ENCODE measurements at regions not wholly inside any gene's neighbourhood (a gene's known extent, or its start where the extent isn't known, plus 50 kb on each side); places are given as distances from the start of the nearest gene placed in this dataset.

- DNase-seq (ENCODE audit: low read depth in 2 of 3, low spot score in 1 of 3), result no peak
Observed at GRCh38 chr13:65892859-65893258, 1337.3 kb downstream of the PCDH9 start.

- DNase-seq (ENCODE audit: low read depth in 2 of 3, low spot score in 1 of 3), result no peak
Observed at GRCh38 chr13:65889368-65889767, 1340.8 kb downstream of the PCDH9 start.

GRCh38 chr13:65882810-65883209 lies 1347.3 kb downstream of the PCDH9 start:
- DNase-seq (ENCODE audit: low read depth in 2 of 3, low spot score in 1 of 3), result no peak

GRCh38 chr13:65881561-65882155 lies 1348.5 kb downstream of the PCDH9 start:
- DNase-seq (ENCODE audit: low read depth in 2 of 3, low spot score in 1 of 3), result no peak

- DNase-seq (ENCODE audit: low read depth in 2 of 3, low spot score in 1 of 3), result no peak
Observed at GRCh38 chr13:65875031-65875430, 1355.1 kb downstream of the PCDH9 start.

GRCh38 chr13:65872448-65872847 lies 1357.7 kb downstream of the PCDH9 start:
- no peak for DNase-seq (ENCODE audit: low read depth in 2 of 3, low spot score in 1 of 3)

GRCh38 chr13:65868884-65869283 lies 1361.3 kb downstream of the PCDH9 start:
- no peak for DNase-seq (ENCODE audit: low read depth in 2 of 3, low spot score in 1 of 3)

GRCh38 chr13:65868099-65868498 lies 1362.0 kb downstream of the PCDH9 start:
- no peak for DNase-seq (ENCODE audit: low read depth in 2 of 3, low spot score in 1 of 3)

GRCh38 chr13:65866138-65866537 lies 1364.0 kb downstream of the PCDH9 start:
- DNase-seq (ENCODE audit: low read depth in 2 of 3, low spot score in 1 of 3), result no peak

- DNase-seq (ENCODE audit: low read depth in 2 of 3, low spot score in 1 of 3), result no peak
Observed at GRCh38 chr13:65865206-65865605, 1364.9 kb downstream of the PCDH9 start.

- no peak for DNase-seq (ENCODE audit: low read depth in 2 of 3, low spot score in 1 of 3)
Observed at GRCh38 chr13:65864039-65864438, 1366.1 kb downstream of the PCDH9 start.

GRCh38 chr13:65860306-65860705 lies 1369.8 kb downstream of the PCDH9 start:
- no peak for DNase-seq (ENCODE audit: low read depth in 2 of 3, low spot score in 1 of 3)

- no peak for DNase-seq (ENCODE audit: low read depth in 2 of 3, low spot score in 1 of 3)
Observed at GRCh38 chr13:65857942-65858565, 1372.1 kb downstream of the PCDH9 start.

GRCh38 chr13:65856431-65856830 lies 1373.7 kb downstream of the PCDH9 start:
- no peak for DNase-seq (ENCODE audit: low read depth in 2 of 3, low spot score in 1 of 3)

GRCh38 chr13:65855242-65855805 lies 1374.8 kb downstream of the PCDH9 start:
- no peak for DNase-seq (ENCODE audit: low read depth in 2 of 3, low spot score in 1 of 3)

GRCh38 chr13:65854431-65854830 lies 1375.7 kb downstream of the PCDH9 start:
- DNase-seq (ENCODE audit: low read depth in 2 of 3, low spot score in 1 of 3), result no peak

GRCh38 chr13:65844266-65844841 lies 1385.8 kb downstream of the PCDH9 start:
- DNase-seq (ENCODE audit: low read depth in 2 of 3, low spot score in 1 of 3), result no peak

- DNase-seq (ENCODE audit: low read depth in 2 of 3, low spot score in 1 of 3), result no peak
Observed at GRCh38 chr13:65843314-65843731, 1386.8 kb downstream of the PCDH9 start.

GRCh38 chr13:65841156-65841555 lies 1389.0 kb downstream of the PCDH9 start:
- DNase-seq (ENCODE audit: low read depth in 2 of 3, low spot score in 1 of 3), result no peak

GRCh38 chr13:65836066-65836465 lies 1394.1 kb downstream of the PCDH9 start:
- DNase-seq (ENCODE audit: low read depth in 2 of 3, low spot score in 1 of 3), result no peak

GRCh38 chr13:65834897-65835296 lies 1395.2 kb downstream of the PCDH9 start:
- no peak for DNase-seq (ENCODE audit: low read depth in 2 of 3, low spot score in 1 of 3)

- no peak for DNase-seq (ENCODE audit: low read depth in 2 of 3, low spot score in 1 of 3)
Observed at GRCh38 chr13:65830411-65831205, 1399.5 kb downstream of the PCDH9 start.
